ENCODE measurements at regions not wholly inside any gene's neighbourhood (a gene's known extent, or its start where the extent isn't known, plus 50 kb on each side); places are given as distances from the start of the nearest gene placed in this dataset.
A peak's percentile ranks its signal among the peaks of the same experiment; 100 is the strongest.

- no peak for TF ChIP-seq CTCF (conservative IDR thresholded peaks at IDR 0.05; ENCODE audit: low read depth, low read length)
- DNase-seq (ENCODE audit: low read depth), result no peak
- no peak overlapping the region for H3K4me3 ChIP-seq (ENCODE audit: low read depth, low read length)
Measured at GRCh38 chr9:88219601-88220000, 81.3 kb upstream of the SPATA31C2 start.

GRCh38 chr9:88218726-88219125, 80.5 kb upstream of the SPATA31C2 start:
- no peak for DNase-seq (ENCODE audit: low read depth)
- no peak for TF ChIP-seq CTCF (conservative IDR thresholded peaks at IDR 0.05; ENCODE audit: low read depth, low read length)
- no peak overlapping the region for H3K4me3 ChIP-seq (ENCODE audit: low read depth, low read length)

- TF ChIP-seq CTCF (conservative IDR thresholded peaks at IDR 0.05; ENCODE audit: low read depth, low read length), result no peak
- no peak for DNase-seq (ENCODE audit: low read depth)
- H3K4me3 ChIP-seq (ENCODE audit: low read depth, low read length), result no peak overlapping the region
Measured at GRCh38 chr9:88216126-88216995, 78.1 kb upstream of the SPATA31C2 start.

GRCh38 chr9:88215196-88216125, 77.2 kb upstream of the SPATA31C2 start:
- no peak for TF ChIP-seq CTCF (conservative IDR thresholded peaks at IDR 0.05; ENCODE audit: low read depth, low read length)
- DNase-seq (ENCODE audit: low read depth), result no peak
- no peak overlapping the region for H3K4me3 ChIP-seq (ENCODE audit: low read depth, low read length)

- no peak for DNase-seq (ENCODE audit: low read depth)
- no peak overlapping the region for H3K4me3 ChIP-seq (ENCODE audit: low read depth, low read length)
- TF ChIP-seq CTCF (conservative IDR thresholded peaks at IDR 0.05; ENCODE audit: low read depth, low read length), result no peak
Measured at GRCh38 chr9:88202321-88202720, 64.0 kb upstream of the SPATA31C2 start.

GRCh38 chr9:88198341-88198807, 60.1 kb upstream of the SPATA31C2 start:
- peak overlapping the region; percentile 46 for H3K4me3 ChIP-seq (ENCODE audit: low read depth, low read length)
- DNase-seq (ENCODE audit: low read depth), result no peak
- TF ChIP-seq CTCF (conservative IDR thresholded peaks at IDR 0.05; ENCODE audit: low read depth, low read length), result no peak

Data from epithelial cell of proximal tubule (primary cell).